SK-N-SH treated with all-trans-retinoic acid at 6 μM for 48 hours (cell line): ENCODE measurements at regions not wholly inside any gene's neighbourhood (a gene's known extent, or its start where the extent isn't known, plus 50 kb on each side); places are given as distances from the start of the nearest gene placed in this dataset.

Experiments used
- ATAC-seq: fragments of 200-7000 bp; cut with Tn5 transposase; 3 replicates; pipeline ENCODE4 v1.9.1; 2020; ENCODE audit warnings: mild to moderate bottlenecking, moderate library complexity
- BACH2 ChIP-seq: fragments of 250-450 bp; sonication (Bioruptor Pico); IDR thresholded peaks from 2 replicates; pipeline ENCODE4 v1.9.0; 2021; ENCODE audit warnings: mild to moderate bottlenecking, borderline replicate concordance
- CSDC2 ChIP-seq: fragments of 250-450 bp; sonication (Bioruptor Pico); IDR thresholded peaks from 2 replicates; pipeline ENCODE4 v1.5.0; 2020; ENCODE audit warnings: mild to moderate bottlenecking, moderate library complexity
- GLIS3 ChIP-seq: fragments of 250-450 bp; sonication (Bioruptor Pico); IDR thresholded peaks from 2 replicates; pipeline ENCODE4 v1.5.0; 2020; ENCODE audit warnings: mild to moderate bottlenecking, moderate library complexity
- ISL1 ChIP-seq: fragments of 250-450 bp; sonication (Bioruptor Pico); IDR thresholded peaks from 2 replicates; pipeline ENCODE4 v2.1.2; 2022; ENCODE audit warnings: mild to moderate bottlenecking, moderate library complexity
- OSR1 ChIP-seq: fragments of 250-450 bp; sonication (Bioruptor Pico); IDR thresholded peaks from 2 replicates; pipeline ENCODE4 v1.8.0; 2022; ENCODE audit warnings: moderate library complexity, mild to moderate bottlenecking, inconsistent platforms
- POU6F1 ChIP-seq: fragments of 250-450 bp; sonication (Bioruptor Pico); IDR thresholded peaks from 2 replicates; pipeline ENCODE4 v1.8.0; 2021; ENCODE audit warnings: low read depth, mild to moderate bottlenecking, moderate library complexity, borderline replicate concordance
- PPARA ChIP-seq: fragments of 250-450 bp; sonication (Bioruptor Pico); IDR thresholded peaks from 2 replicates; pipeline ENCODE4 v1.5.0; 2020; ENCODE audit warnings: mild to moderate bottlenecking, borderline replicate concordance
- SNAI2 ChIP-seq: fragments of 250-450 bp; sonication (Bioruptor Pico); IDR thresholded peaks from 2 replicates; pipeline ENCODE4 v1.5.0; 2020; ENCODE audit warnings: mild to moderate bottlenecking, moderate library complexity
- TCF4 ChIP-seq: fragments of 250-450 bp; sonication (Bioruptor Pico); IDR thresholded peaks from 2 replicates; pipeline ENCODE4 v1.8.0; 2021; ENCODE audit warnings: mild to moderate bottlenecking, moderate library complexity, borderline replicate concordance
- TOX ChIP-seq: fragments of 250-450 bp; sonication (Bioruptor Pico); IDR thresholded peaks from 2 replicates; pipeline ENCODE4 v1.8.0; 2021; ENCODE audit warnings: mild to moderate bottlenecking, moderate library complexity, borderline replicate concordance
- ZC3H10 ChIP-seq: fragments of 250-450 bp; sonication (Bioruptor Pico); IDR thresholded peaks from 2 replicates; pipeline ENCODE4 v1.5.1; 2021; ENCODE audit warnings: mild to moderate bottlenecking, moderate library complexity
- ZFP3 ChIP-seq: fragments of 250-450 bp; sonication (Bioruptor Pico); IDR thresholded peaks from 2 replicates; pipeline ENCODE4 v1.5.0; 2020; ENCODE audit warnings: mild to moderate bottlenecking, moderate library complexity
- ZFP30 ChIP-seq: fragments of 450-650 bp; formaldehyde crosslinking; IDR thresholded peaks from 2 replicates; pipeline ENCODE4 v1.5.0; 2022; ENCODE audit warnings: mild to moderate bottlenecking, moderate library complexity
- ZNF565 ChIP-seq: fragments of 450-650 bp; formaldehyde crosslinking; conservative IDR thresholded peaks from 2 replicates; pipeline ENCODE4 v1.5.0; 2020; ENCODE audit warnings: low read depth, mild to moderate bottlenecking, moderate library complexity
- ZNF70 ChIP-seq: fragments of 450-650 bp; formaldehyde crosslinking; IDR thresholded peaks from 2 replicates; pipeline ENCODE4 v1.5.0; 2020; ENCODE audit warnings: mild to moderate bottlenecking, moderate library complexity
- ZNF8 ChIP-seq: fragments of 450-650 bp; formaldehyde crosslinking; IDR thresholded peaks from 2 replicates; pipeline ENCODE4 v1.5.0; 2020; ENCODE audit warnings: mild to moderate bottlenecking, moderate library complexity
- TF ChIP-seq, protein P1 (sequence below): fragments of 250-450 bp; sonication (Bioruptor Pico); IDR thresholded peaks from 2 replicates; pipeline ENCODE4 v1.5.1; 2020; ENCODE audit warnings: low read depth, mild to moderate bottlenecking, moderate library complexity
- TF ChIP-seq, protein P2 (sequence below): fragments of 250-450 bp; sonication (Bioruptor Pico); IDR thresholded peaks from 2 replicates; pipeline ENCODE4 v1.5.0; 2020; ENCODE audit warnings: mild to moderate bottlenecking, moderate library complexity
- TF ChIP-seq, protein P3 (sequence below): fragments of 250-450 bp; sonication (Bioruptor Pico); IDR thresholded peaks from 2 replicates; pipeline ENCODE4 v1.8.0; 2020; ENCODE audit warnings: mild to moderate bottlenecking, moderate library complexity, borderline replicate concordance

DNA sequence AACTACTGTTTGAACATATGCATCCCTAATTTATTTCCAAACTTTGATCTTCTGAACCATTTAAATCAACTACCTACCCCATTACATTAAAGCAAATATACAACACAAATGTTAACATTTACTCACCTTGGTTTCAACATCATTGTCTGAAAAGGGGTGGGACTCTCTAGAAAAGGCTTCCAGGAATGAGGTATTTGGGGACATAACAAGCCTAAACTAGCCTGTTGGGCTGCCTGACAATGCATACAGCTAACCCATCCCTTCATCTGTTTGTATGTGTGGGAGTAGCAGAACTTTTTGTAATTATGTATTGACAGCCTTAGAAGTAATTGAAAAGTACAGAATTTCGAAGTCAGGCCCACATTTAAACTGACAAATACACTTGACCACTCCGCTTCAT, 2225.9 kb upstream of the C9orf72 start (continued):
- no peak for TF ChIP-seq POU6F1 (CRISPR knock-in tag)

GRCh38 chr9:29800821-29801220, 2227.5 kb upstream of the C9orf72 start:
- no peak for ATAC-seq
- no peak for TF ChIP-seq ZNF70 (CRISPR knock-in tag)
- TF ChIP-seq, protein P1, sequence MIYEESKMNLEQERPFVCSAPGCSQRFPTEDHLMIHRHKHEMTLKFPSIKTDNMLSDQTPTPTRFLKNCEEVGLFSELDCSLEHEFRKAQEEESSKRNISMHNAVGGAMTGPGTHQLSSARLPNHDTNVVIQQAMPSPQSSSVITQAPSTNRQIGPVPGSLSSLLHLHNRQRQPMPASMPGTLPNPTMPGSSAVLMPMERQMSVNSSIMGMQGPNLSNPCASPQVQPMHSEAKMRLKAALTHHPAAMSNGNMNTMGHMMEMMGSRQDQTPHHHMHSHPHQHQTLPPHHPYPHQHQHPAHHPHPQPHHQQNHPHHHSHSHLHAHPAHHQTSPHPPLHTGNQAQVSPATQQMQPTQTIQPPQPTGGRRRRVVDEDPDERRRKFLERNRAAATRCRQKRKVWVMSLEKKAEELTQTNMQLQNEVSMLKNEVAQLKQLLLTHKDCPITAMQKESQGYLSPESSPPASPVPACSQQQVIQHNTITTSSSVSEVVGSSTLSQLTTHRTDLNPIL = no peak

GRCh38 chr9:29802454-29802853, 2229.2 kb upstream of the C9orf72 start:
- ATAC-seq = no peak

GRCh38 chr9:29806937-29807618, 2233.8 kb upstream of the C9orf72 start:
- ATAC-seq = peak; percentile 97
- TF ChIP-seq SNAI2 = no peak
- peak; percentile 51; the same call in 1 of the 2 replicates for TF ChIP-seq ISL1 (CRISPR knock-in tag)

More at GRCh38 chr9:29802454-29802853, 2229.2 kb upstream of the C9orf72 start:
- TF ChIP-seq GLIS3 (CRISPR knock-in tag) = no peak
- TF ChIP-seq SNAI2 = no peak
- no peak for TF ChIP-seq ISL1 (CRISPR knock-in tag)

DNA sequence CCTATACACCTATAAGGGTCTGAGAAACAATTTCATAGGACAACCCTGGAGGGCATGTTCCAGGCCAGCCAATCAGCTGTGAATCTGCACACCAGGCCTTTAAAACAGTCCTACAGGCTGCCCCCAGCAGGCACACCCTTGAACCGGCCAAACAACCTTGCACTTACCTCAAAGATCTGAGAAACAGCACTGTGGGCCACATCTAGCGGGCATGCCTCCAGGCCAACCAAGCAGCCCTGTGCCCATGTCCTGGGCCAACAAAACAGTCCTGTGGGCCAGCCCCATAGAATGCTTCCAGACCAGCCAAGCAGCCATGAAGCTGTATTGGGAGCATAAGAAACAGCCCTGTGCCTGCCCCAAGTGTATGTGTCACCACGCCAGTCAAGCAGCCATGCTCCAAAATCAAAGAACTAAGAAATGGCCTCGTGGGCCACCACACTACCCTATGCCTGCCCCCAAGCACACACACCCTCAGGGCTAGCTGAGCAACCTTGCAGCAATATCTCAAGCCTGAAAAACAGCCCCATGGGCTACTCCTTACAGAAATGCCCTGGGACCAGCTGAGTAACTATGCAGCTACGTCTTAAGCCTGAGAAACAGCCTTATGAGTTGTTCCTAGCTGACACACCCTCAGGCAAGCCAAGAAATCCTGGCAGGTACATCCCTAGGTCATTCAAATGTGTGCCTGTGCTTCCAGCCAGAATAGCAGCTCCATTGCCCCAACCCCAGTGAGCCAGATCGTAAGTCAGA, 2243.8 kb upstream of the C9orf72 start:
- no peak for ATAC-seq
- TF ChIP-seq ZNF70 (CRISPR knock-in tag) = no peak
- TF ChIP-seq TCF4 (CRISPR knock-in tag) = no peak
- no peak for TF ChIP-seq CSDC2 (CRISPR knock-in tag)
- TF ChIP-seq TOX (CRISPR knock-in tag) = no peak
- TF ChIP-seq, protein P1 = no peak
- TF ChIP-seq, all 23 proteins: peak for 0

- no peak for ATAC-seq
- TF ChIP-seq BACH2 (CRISPR knock-in tag) = no peak
- TF ChIP-seq ZFP30 (CRISPR knock-in tag) = no peak
- TF ChIP-seq OSR1 (CRISPR knock-in tag) = no peak
- TF ChIP-seq, protein P2, sequence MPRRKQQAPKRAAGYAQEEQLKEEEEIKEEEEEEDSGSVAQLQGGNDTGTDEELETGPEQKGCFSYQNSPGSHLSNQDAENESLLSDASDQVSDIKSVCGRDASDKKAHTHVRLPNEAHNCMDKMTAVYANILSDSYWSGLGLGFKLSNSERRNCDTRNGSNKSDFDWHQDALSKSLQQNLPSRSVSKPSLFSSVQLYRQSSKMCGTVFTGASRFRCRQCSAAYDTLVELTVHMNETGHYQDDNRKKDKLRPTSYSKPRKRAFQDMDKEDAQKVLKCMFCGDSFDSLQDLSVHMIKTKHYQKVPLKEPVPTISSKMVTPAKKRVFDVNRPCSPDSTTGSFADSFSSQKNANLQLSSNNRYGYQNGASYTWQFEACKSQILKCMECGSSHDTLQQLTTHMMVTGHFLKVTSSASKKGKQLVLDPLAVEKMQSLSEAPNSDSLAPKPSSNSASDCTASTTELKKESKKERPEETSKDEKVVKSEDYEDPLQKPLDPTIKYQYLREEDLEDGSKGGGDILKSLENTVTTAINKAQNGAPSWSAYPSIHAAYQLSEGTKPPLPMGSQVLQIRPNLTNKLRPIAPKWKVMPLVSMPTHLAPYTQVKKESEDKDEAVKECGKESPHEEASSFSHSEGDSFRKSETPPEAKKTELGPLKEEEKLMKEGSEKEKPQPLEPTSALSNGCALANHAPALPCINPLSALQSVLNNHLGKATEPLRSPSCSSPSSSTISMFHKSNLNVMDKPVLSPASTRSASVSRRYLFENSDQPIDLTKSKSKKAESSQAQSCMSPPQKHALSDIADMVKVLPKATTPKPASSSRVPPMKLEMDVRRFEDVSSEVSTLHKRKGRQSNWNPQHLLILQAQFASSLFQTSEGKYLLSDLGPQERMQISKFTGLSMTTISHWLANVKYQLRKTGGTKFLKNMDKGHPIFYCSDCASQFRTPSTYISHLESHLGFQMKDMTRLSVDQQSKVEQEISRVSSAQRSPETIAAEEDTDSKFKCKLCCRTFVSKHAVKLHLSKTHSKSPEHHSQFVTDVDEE = no peak
- TF ChIP-seq CSDC2 (CRISPR knock-in tag) = no peak
- TF ChIP-seq SNAI2 = no peak
- no peak for TF ChIP-seq ZFP3 (CRISPR knock-in tag)
- TF ChIP-seq, protein P3, sequence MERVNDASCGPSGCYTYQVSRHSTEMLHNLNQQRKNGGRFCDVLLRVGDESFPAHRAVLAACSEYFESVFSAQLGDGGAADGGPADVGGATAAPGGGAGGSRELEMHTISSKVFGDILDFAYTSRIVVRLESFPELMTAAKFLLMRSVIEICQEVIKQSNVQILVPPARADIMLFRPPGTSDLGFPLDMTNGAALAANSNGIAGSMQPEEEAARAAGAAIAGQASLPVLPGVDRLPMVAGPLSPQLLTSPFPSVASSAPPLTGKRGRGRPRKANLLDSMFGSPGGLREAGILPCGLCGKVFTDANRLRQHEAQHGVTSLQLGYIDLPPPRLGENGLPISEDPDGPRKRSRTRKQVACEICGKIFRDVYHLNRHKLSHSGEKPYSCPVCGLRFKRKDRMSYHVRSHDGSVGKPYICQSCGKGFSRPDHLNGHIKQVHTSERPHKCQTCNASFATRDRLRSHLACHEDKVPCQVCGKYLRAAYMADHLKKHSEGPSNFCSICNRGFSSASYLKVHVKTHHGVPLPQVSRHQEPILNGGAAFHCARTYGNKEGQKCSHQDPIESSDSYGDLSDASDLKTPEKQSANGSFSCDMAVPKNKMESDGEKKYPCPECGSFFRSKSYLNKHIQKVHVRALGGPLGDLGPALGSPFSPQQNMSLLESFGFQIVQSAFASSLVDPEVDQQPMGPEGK (CRISPR knock-in tag) = no peak
- TF ChIP-seq ZNF8 (CRISPR knock-in tag) = no peak
- TF ChIP-seq POU6F1 (CRISPR knock-in tag) = no peak
- TF ChIP-seq TOX (CRISPR knock-in tag) = no peak
- TF ChIP-seq ZNF565 (CRISPR knock-in tag) = no peak
- no peak for TF ChIP-seq ZNF70 (CRISPR knock-in tag)
- no peak for TF ChIP-seq TCF4 (CRISPR knock-in tag)
- TF ChIP-seq GLIS3 (CRISPR knock-in tag) = no peak
- TF ChIP-seq ZC3H10 (CRISPR knock-in tag) = no peak
- no peak for TF ChIP-seq PPARA (CRISPR knock-in tag)
Measured at GRCh38 chr9:29822458-29822857, 2249.2 kb upstream of the C9orf72 start.
